A673 (cell line): ENCODE measurements at regions not wholly inside any gene's neighbourhood (a gene's known extent, or its start where the extent isn't known, plus 50 kb on each side); places are given as distances from the start of the nearest gene placed in this dataset.

Experiments used
- BruUV-seq: library from RNA; stranded (reverse); fragments of 400-500 nt; replicated peaks from 2 replicates; lab custom pipeline; 2021; lab: Mats Ljungman, UMichigan
- CTCF ChIA-PET: fragments of 300-600 bp; sonication (Branson Sonifier 250); formaldehyde crosslinking; loops from one replicate; lab custom pipeline; 2022; ENCODE audit warnings: antibody characterized with exemption; lab: Charles Lee
- POLR2A ChIA-PET: fragments of 300-600 bp; sonication (Branson Sonifier 250); formaldehyde crosslinking; loops from one replicate; lab custom pipeline; 2022; ENCODE audit warnings: antibody characterized with exemption; ENCODE audit not compliant: low non-redundant PET; lab: Charles Lee
- DNase-seq: peaks from one replicate; pipeline ENCODE4 v3.0.0-alpha.2; 2015; ENCODE audit warnings: low spot score
- H3K27ac ChIP-seq: fragments of 200-600 bp; sonication (generic); 2 replicates; pipeline ENCODE4 v1.5.1; 2016; ENCODE audit warnings: mixed run types, low read depth, mild to moderate bottlenecking, mixed read lengths, antibody characterized with exemption, low read length; ENCODE audit not compliant: poor library complexity, severe bottlenecking
- H3K27me3 ChIP-seq: fragments of 200-600 bp; sonication (generic); replicated peaks from 2 replicates; pipeline ENCODE4 v1.6.1; 2017; ENCODE audit warnings: mixed run types, low read depth, mild to moderate bottlenecking, mixed read lengths, antibody characterized with exemption, low read length; ENCODE audit not compliant: insufficient read depth, poor library complexity
- H3K36me3 ChIP-seq: fragments of 200-600 bp; sonication (generic); 2 replicates; pipeline ENCODE4 v1.6.1; 2016; ENCODE audit warnings: mixed run types, mild to moderate bottlenecking, mixed read lengths, antibody characterized with exemption, low read length; ENCODE audit not compliant: insufficient read depth, poor library complexity, severe bottlenecking
- H3K4me1 ChIP-seq: fragments of 200-600 bp; sonication (generic); 2 replicates; pipeline ENCODE4 v1.6.1; 2017; ENCODE audit warnings: mixed run types, mild to moderate bottlenecking, mixed read lengths, antibody characterized with exemption, low read length; ENCODE audit not compliant: insufficient read depth, poor library complexity, severe bottlenecking
- H3K4me3 ChIP-seq: fragments of 200-600 bp; sonication (generic); 2 replicates; pipeline ENCODE4 v1.5.1; 2016; ENCODE audit warnings: low read depth, mixed run types, mild to moderate bottlenecking, mixed read lengths, low read length; ENCODE audit not compliant: poor library complexity, severe bottlenecking
- H3K9me3 ChIP-seq: fragments of 200-600 bp; sonication (generic); 2 replicates; pipeline ENCODE4 v1.6.1; 2016; ENCODE audit warnings: mixed run types, low read depth, mild to moderate bottlenecking, mixed read lengths, antibody characterized with exemption, low read length; ENCODE audit not compliant: poor library complexity, severe bottlenecking
- CTCF ChIP-seq: fragments of 300-800, 200-600 bp; sonication (generic); conservative IDR thresholded peaks from 2 replicates; pipeline ENCODE4 v1.5.1; 2017; ENCODE audit warnings: low read depth, mild to moderate bottlenecking, antibody characterized with exemption, low read length, moderate library complexity, mixed read lengths
- EZH2 ChIP-seq: fragments of 200-600 bp; sonication (generic); IDR thresholded peaks from 2 replicates; pipeline ENCODE4 v1.6.1; 2017; ENCODE audit warnings: borderline replicate concordance, low read depth, mild to moderate bottlenecking, mixed read lengths, antibody characterized with exemption, low read length; ENCODE audit not compliant: poor library complexity, severe bottlenecking
- intact Hi-C: fragments of 100-400 bp; cut with micrococcal nuclease; formaldehyde crosslinking; loops from one replicate; pipeline ENCODE4 v1.10.0; 2022; ENCODE audit not compliant: unreplicated experiment

- Histone ChIP-seq H3K36me3 (no peaks in the 10 kb centered on the region), H3K27ac (no peak overlapping the region), H3K4me1 (no peaks in the 10 kb centered on the region), H3K9me3 (no peaks in the 10 kb centered on the region), H3K27me3 (no peaks in the 10 kb centered on the region), H3K4me3 (no peak overlapping the region)
- TF ChIP-seq EZH2 (no peak), CTCF (no peak)
- BruUV-seq: no TSS peak
- intact Hi-C loops: no loop called here
- no peak for DNase-seq
- ChIA-PET CTCF (no interaction called here), POLR2A (interaction anchor here (0.6 kb wide), 1 partner anchor 382 kb away, joined by 8 read pairs; no protein-coding TSS in a partner anchor)
Measured at GRCh38 chr3:184656458-184656828, 55.4 kb downstream of the MAGEF1 start.

GRCh38 chr3:184655597-184655996, 56.3 kb downstream of the MAGEF1 start:
- Histone ChIP-seq H3K4me3 (no peak overlapping the region), H3K27me3 (no peaks in the 10 kb centered on the region), H3K4me1 (no peaks in the 10 kb centered on the region), H3K27ac (no peak overlapping the region), H3K9me3 (no peaks in the 10 kb centered on the region), H3K36me3 (no peaks in the 10 kb centered on the region)
- intact Hi-C loops: no loop called here
- BruUV-seq: no TSS peak
- POLR2A ChIA-PET: no interaction called here
- CTCF ChIA-PET: no interaction called here
- DNase-seq: no peak
- no peak for TF ChIP-seq CTCF
- TF ChIP-seq EZH2: no peak

GRCh38 chr3:184654375-184654774, 57.5 kb downstream of the MAGEF1 start:
- ChIA-PET CTCF (no interaction called here), POLR2A (no interaction called here)
- no peaks in the 10 kb centered on the region for H3K36me3 ChIP-seq
- H3K27me3 ChIP-seq: no peaks in the 10 kb centered on the region
- H3K4me1 ChIP-seq: no peaks in the 10 kb centered on the region
- no peak overlapping the region for H3K27ac ChIP-seq
- no TSS peak for BruUV-seq
- no peaks in the 10 kb centered on the region for H3K9me3 ChIP-seq
- DNase-seq: no peak
- no peak for TF ChIP-seq EZH2
- no peak for TF ChIP-seq CTCF
- intact Hi-C loops: no loop called here
- H3K4me3 ChIP-seq: no peak overlapping the region

- CTCF ChIA-PET: no interaction called here
- DNase-seq: no peak
- no peaks in the 10 kb centered on the region for H3K27me3 ChIP-seq
- POLR2A ChIA-PET: no interaction called here
- no TSS peak for BruUV-seq
- TF ChIP-seq CTCF: no peak
- no peak for TF ChIP-seq EZH2
- H3K4me3 ChIP-seq: no peak overlapping the region
- no peak overlapping the region for H3K27ac ChIP-seq
- H3K9me3 ChIP-seq: no peaks in the 10 kb centered on the region
- H3K4me1 ChIP-seq: no peaks in the 10 kb centered on the region
- H3K36me3 ChIP-seq: no peaks in the 10 kb centered on the region
- intact Hi-C loops: no loop called here
Measured at GRCh38 chr3:184652465-184652864, 59.4 kb downstream of the MAGEF1 start.
